GM18508 (cell line): ENCODE measurements at regions not wholly inside any gene's neighbourhood (a gene's known extent, or its start where the extent isn't known, plus 50 kb on each side); places are given as distances from the start of the nearest gene placed in this dataset.
A peak's percentile ranks its signal among the peaks of the same experiment; 100 is the strongest.

Source experiments
- ATAC-seq: cut with Tn5 transposase; IDR thresholded peaks from one replicate; pipeline ENCODE4 v1.9.1; 2021; ENCODE audit warnings: moderate number of reproducible peaks; ENCODE audit not compliant: insufficient read depth, unreplicated experiment

- no peak for ATAC-seq
Measured at GRCh38 chr9:82149501-82149946, 161.0 kb downstream of the SPATA31D1 start.

GRCh38 chr9:82152181-82152580 is 163.6 kb downstream of the SPATA31D1 start:
- ATAC-seq: no peak

DNA sequence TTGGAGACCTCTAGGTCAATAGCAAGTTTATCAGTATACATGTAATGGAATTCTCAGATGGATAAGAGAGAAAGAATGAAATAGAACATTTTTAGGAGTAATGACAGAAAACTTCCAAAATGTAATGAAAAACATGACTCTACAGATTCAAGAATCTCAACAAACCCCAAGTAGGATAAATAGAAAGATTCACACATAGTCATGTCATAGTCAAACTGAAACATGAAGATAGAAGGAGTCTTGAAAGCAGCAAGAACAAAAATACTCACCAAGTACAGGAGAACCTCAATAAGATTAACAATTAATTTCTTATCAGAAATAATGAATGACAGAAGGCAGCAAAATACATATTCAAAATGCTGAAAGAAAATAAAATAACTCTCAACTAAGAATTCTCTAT is 164.5 kb downstream of the SPATA31D1 start:
- ATAC-seq: no peak

DNA sequence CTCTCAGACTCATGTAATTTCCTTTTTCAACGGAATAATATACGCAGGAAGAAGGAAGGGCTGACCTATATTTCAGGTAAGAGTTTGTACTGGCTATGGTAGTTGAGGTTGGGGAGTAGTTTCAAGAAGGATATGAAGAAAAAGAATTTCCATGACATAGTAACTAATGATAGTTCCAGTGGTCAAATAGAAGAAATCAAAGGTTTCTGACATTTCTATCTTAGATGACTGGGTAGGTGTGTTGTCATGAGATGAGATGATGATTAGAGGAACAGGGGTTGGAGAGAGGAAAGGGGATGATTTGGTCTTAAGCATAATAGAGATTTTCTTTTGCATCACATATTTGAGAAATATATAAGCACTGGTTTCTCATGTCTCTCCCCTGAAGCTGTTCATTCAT is 166.0 kb downstream of the SPATA31D1 start:
- no peak for ATAC-seq

DNA sequence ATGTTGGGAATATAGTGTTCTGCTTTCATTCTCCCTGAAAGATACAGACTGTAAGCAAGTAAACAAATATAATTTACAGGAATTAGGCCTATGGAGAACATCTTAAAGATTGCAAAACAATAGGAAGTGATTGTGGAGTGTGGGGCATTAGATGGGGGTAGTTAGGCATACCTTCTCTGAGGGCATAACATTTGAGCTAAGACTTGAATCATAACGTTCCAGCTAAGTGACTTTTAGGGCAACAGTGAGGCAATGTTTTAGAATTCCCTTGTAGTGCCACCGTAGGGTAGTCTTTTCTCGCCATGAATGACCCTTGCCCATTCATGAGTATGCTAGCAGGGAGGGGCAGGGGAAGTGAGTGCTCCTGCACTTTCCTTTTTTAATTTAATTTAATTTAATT is 173.3 kb downstream of the SPATA31D1 start:
- ATAC-seq: no peak

- ATAC-seq: no peak
Measured at GRCh38 chr9:82164159-82164558, 175.6 kb downstream of the SPATA31D1 start.

GRCh38 chr9:82167296-82167695 is 178.7 kb downstream of the SPATA31D1 start:
- ATAC-seq: no peak

- ATAC-seq: no peak
Measured at GRCh38 chr9:82168585-82168984, 180.0 kb downstream of the SPATA31D1 start.

- no peak for ATAC-seq
Measured at GRCh38 chr9:82170866-82171265, 182.3 kb downstream of the SPATA31D1 start.

- ATAC-seq: no peak
Measured at GRCh38 chr9:82171271-82171670, 182.7 kb downstream of the SPATA31D1 start.

DNA sequence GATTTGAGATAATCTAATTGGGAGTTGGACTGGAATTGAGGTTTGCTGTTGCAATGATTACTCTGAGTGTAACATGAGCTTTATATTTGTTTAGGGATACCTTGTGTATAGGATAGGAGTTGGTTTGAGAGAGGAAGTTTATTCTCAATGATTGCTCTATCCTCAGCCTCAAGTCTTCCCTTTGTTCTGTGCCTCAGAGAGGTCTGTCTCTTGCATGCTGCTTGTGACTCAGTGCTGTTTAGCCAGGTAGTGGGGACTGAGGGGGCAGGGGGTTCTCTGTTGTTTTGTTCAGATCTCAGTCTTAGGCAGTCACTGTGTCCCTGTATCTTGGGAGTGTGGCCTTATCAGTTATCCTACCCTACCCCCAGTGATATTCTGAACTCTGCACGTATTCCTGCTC is 192.1 kb downstream of the SPATA31D1 start:
- ATAC-seq: no peak

GRCh38 chr9:82183181-82183860 is 194.7 kb downstream of the SPATA31D1 start:
- no peak for ATAC-seq

DNA sequence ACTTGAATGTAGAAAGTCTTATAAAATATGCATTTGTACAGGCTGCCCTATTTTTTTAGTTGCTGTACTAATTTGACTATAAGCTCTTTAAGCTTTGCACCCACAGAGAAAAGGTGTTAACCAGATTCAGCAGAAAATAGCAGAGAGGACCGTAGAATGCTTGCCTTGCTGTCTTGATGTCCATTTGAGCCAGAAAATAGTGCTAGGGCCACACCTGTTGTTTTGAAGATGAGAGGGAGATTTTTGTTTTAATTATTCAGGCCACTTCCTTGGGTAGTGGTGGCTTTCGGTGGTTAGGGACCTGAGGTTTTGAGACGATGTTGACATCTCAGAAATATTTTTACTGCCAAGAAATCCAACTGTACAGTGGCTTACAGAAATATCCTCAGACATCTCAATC is 196.0 kb downstream of the SPATA31D1 start:
- ATAC-seq: peak; percentile 58

DNA sequence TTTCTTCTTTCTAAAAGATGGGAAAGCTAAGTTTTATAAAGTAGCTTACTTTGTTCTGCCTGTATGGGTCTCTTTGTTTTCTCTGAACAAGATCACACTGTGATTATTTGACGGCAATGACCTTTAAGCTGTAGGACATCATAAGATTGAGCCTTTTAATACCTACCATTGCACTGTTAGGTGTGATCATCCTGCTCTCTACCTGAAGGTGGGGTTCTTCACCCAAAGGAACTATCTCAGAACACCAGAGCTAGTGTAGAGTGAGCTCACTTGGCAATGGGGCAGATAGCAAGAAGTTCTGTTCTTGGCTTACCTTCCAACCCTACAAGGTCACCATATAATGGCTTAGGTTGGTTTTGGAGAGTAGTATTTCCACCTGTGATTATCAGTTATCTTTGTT is 200.2 kb downstream of the SPATA31D1 start:
- no peak for ATAC-seq

DNA sequence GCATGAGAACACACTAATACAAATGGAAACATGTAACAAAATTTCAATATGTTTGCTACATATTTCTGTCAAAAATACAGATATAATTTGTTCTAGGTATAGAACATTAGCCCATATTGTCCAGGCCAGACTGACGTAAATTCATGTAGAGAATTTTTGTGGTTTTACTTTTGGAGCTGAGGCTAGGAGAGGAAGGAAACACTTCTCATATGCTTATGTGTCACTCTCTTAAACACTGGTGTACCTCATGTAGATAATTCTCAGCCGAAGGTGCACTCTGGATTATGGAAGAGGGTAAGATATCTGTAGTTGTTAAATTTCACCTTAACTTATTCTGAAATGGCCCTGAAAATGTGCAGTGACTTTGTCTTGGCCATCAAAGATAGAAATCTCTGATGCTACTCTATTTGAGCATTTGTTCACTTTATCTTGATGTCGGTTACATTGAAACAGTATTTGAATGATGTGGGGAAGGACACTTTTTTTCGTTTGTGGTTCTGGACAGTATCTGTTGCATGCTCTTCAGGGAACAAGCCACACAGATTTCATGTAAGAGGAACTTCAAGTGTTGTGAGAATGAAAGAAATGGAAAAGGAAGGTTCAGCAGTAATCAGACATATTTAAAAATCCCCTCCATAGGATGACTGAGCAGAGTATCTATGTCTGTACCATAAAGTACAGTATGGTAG is 202.7 kb downstream of the SPATA31D1 start:
- ATAC-seq: no peak

- ATAC-seq: no peak
Measured at GRCh38 chr9:82192211-82192610, 203.6 kb downstream of the SPATA31D1 start.

DNA sequence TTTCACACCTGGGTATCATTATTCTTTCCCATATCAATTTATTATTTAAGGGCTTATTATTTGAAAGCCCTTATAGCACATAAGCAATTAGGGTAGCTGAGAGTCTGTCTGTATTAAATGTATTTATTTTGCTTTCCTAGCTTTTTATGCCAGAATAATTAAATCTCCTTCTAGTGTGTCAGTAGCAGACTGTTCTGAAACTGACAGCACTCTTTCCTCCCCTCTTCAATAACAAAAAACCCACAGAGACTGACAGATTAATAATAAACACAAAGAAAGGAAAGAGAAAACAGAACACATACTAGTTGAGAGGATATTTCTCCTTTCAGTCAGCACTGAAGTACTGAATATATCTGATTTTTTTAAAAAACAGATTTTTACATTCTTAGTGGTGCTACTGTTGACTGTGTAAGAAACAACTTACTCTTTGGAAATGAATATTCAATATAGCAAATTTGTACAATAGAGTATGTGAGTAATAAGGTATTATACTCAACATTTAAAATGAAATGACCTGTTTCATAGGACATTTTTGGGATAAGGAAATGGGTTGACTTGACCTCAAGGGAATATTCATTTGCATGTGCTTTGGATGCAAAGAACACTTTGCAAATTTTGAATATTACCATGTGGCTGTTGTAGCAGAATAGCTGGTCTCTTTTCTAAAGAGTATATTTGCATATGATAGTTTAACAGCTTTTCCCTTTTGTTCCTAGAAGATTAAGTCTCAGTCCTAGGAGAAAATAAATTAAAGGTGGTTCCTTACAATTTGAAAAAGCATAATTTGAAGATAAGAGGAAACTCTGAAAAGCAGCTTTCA is 208.3 kb downstream of the SPATA31D1 start:
- no peak for ATAC-seq

DNA sequence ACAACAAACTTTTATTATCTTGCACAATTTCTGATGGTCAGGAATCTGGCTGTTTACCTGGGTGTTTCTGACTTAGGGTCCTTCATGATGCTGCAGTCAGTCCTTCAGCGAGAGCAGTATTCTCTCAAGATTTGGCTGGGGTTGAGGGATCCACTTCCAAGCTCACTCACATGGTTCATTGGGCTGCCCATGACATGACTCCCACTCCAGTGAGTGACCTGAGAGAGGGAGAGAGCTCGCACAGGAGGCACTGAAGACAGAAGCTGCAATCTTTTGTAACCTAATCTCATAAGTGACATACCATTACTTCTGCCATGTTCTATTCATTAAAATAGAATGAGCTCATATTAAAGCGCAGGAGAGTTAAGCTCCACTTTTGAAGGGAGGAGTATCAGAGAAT is 212.6 kb downstream of the SPATA31D1 start:
- no peak for ATAC-seq

DNA sequence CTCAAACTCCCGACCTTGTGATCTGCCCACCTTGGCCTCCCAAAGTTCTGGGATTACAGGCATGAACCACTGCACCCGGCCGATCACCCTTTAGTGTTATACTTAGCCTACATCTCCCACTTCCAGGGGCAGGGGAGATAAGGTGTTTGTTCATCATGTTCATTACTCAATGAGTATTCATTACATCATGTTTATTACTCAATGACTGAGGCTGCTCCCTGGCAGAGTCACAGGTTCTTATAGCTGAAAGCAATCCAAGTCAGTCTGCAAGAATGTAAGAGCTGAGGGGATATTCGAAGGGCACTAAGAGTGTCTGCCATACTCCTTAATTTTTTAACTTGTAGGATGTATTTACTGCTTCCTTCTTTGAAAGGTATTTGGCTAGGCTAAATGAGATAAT is 214.2 kb downstream of the SPATA31D1 start:
- ATAC-seq: no peak

DNA sequence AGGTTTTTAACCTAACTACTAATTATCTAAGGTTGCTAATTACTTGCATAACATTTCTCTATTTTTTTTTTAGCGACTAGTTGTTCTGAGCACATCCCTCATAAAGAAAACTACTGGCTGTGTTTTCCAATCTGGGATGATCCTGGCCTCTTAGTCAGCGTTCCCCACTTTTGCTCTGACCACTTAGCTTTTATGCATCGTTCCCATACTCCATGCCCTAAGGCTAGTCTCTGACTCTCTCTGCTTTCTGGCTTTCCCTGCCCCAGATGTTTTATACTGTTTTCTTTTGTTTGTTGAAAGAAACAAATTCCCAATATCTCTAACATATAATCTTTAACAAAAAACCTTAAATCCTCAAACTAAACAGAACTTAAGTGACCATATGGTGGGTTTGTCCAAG is 217.9 kb downstream of the SPATA31D1 start:
- no peak for ATAC-seq

- ATAC-seq: no peak
Measured at GRCh38 chr9:82206946-82207345, 218.4 kb downstream of the SPATA31D1 start.
